BLaER1 treated with 17β-estradiol and CSF1 and Interleukin-3, amounts not matched to agents 10 nM and 100 nM (cell line): ENCODE measurements at regions not wholly inside any gene's neighbourhood (a gene's known extent, or its start where the extent isn't known, plus 50 kb on each side); places are given as distances from the start of the nearest gene placed in this dataset.

ENCODE experiments used
- H3K27ac ChIP-seq, 11 experiments: shearing (Covaris generic); formaldehyde crosslinking; 2 replicates each; pipeline ENCODE4 v1.8.1; 2022
- H3K27me3 ChIP-seq, 11 experiments: shearing (Covaris generic); formaldehyde crosslinking; 2 replicates each; pipeline ENCODE4 v1.8.1; 2022
- H3K36me3 ChIP-seq, 11 experiments: shearing (Covaris generic); formaldehyde crosslinking; 2 replicates each; pipeline ENCODE4 v1.8.1; 2022
- H3K4me1 ChIP-seq, 10 experiments: shearing (Covaris generic); formaldehyde crosslinking; 2 replicates each; pipeline ENCODE4 v1.8.1; 2022
- H3K4me2 ChIP-seq, 11 experiments: shearing (Covaris generic); formaldehyde crosslinking; 2 replicates each; pipeline ENCODE4 v1.8.1; 2022
- H3K4me3 ChIP-seq, 10 experiments: shearing (Covaris generic); formaldehyde crosslinking; 2 replicates each; pipeline ENCODE4 v1.8.1; 2022
- H3K9ac ChIP-seq, 11 experiments: shearing (Covaris generic); formaldehyde crosslinking; 2 replicates each; pipeline ENCODE4 v1.8.1; 2022
- H3K9me3 ChIP-seq, 11 experiments: shearing (Covaris generic); formaldehyde crosslinking; replicated peaks in 1 of 11; 2 replicates each; pipeline ENCODE4 v1.8.1; 2022
- H4K20me1 ChIP-seq, 11 experiments: shearing (Covaris generic); formaldehyde crosslinking; 2 replicates each; pipeline ENCODE4 v1.8.1; 2022
- Cebpa-rat ChIP-seq, 11 experiments: shearing (Covaris generic); IDR thresholded peaks; 2 replicates each; pipeline ENCODE4 v1.8.1; 2022

GRCh38 chr2:180196419-180196977 is 189.4 kb upstream of the CWC22 start:
- no peak overlapping the region for H3K9ac ChIP-seq
- no peaks in the 10 kb centered on the region for H3K36me3 ChIP-seq
- peak overlapping the region in 5 of 11 experiments; percentile 26 to 48 (median 29); a peak in 5 of 22 replicates for H3K4me2 ChIP-seq
- no peaks in the 10 kb centered on the region for H4K20me1 ChIP-seq
- H3K27me3 ChIP-seq = no peaks in the 10 kb centered on the region
- H3K27ac ChIP-seq = no peak overlapping the region
- H3K4me1 ChIP-seq = no peaks in the 10 kb centered on the region
- no peaks in the 10 kb centered on the region for H3K9me3 ChIP-seq
- no peak for TF ChIP-seq Cebpa-rat (IDR thresholded peaks at IDR 0.05)
- H3K4me3 ChIP-seq = no peak overlapping the region

- Histone ChIP-seq H3K27me3 (no peaks in the 10 kb centered on the region), H3K9ac (no peak overlapping the region), H3K4me1 (no peaks in the 10 kb centered on the region), H3K36me3 (no peaks in the 10 kb centered on the region), H3K9me3 (no peaks in the 10 kb centered on the region), H4K20me1 (no peaks in the 10 kb centered on the region), H3K4me3 (no peak overlapping the region), H3K4me2 (no peak overlapping the region), H3K27ac (no peak overlapping the region)
- TF ChIP-seq Cebpa-rat (IDR thresholded peaks at IDR 0.05) = no peak
Observed at GRCh38 chr2:180195847-180196246, 188.8 kb upstream of the CWC22 start.

DNA sequence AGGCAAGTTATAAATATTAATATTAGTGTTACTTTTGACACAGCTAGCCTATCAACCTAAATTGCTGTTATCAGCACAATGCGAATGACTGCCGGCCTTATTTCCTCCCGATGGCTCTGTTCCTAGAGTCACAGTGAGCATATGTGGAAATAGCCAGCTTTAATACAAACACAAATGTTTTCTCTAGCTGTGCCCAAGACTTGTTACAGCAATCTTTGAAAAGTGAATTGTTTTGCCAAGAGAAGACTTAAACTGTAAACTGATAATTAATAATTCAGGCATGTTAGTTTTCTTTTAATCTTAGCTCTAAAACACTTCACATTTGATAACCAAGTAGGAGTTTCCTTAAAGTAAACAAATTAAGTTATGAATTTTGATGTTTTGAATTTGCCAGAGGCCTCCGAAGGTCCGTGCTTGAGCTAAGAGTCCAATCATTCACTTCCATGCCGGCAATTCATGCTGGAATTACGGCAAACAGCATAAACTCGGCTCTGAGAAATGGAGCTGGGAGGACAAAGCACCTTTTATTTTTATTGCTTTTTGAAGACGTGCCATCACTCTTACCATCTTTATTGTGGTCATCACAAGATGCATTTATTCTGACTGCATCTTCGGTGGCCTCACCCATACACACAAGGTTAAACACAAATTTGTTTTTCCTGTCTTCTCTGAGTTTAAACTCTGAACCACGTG is 184.5 kb upstream of the CWC22 start:
- Histone ChIP-seq H3K9ac (no peak overlapping the region), H4K20me1 (no peaks in the 10 kb centered on the region), H3K27ac (no peak overlapping the region), H3K36me3 (no peaks in the 10 kb centered on the region), H3K4me1 (no peaks in the 10 kb centered on the region), H3K4me2 (no peak overlapping the region), H3K9me3 (no peaks in the 10 kb centered on the region), H3K4me3 (no peak overlapping the region), H3K27me3 (no peaks in the 10 kb centered on the region)
- TF ChIP-seq Cebpa-rat (IDR thresholded peaks at IDR 0.05) = no peak

DNA sequence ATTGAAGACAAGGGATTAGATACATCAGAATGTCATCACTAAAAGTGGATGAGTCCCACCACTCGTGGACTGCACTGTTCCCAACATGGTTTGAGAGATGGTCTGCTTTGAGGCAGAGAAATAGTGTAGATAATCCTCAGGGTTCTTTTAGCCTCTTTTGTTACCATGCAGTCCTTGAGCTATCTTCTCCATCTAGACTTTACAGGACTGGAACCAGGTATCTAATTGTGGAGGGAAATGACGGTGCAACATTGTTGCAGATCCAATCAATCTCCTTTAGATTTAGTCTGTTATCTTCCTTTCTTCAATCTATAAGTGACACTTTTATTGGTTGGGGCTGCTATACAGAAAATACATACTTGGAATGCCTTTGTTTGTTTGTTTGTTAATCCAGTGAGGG is 183.8 kb upstream of the CWC22 start:
- H3K9me3 ChIP-seq = no peaks in the 10 kb centered on the region
- H3K27ac ChIP-seq = no peak overlapping the region
- no peak for TF ChIP-seq Cebpa-rat (IDR thresholded peaks at IDR 0.05)
- H4K20me1 ChIP-seq = no peaks in the 10 kb centered on the region
- H3K4me3 ChIP-seq = no peak overlapping the region
- no peak overlapping the region for H3K9ac ChIP-seq
- H3K4me1 ChIP-seq = no peaks in the 10 kb centered on the region
- no peak overlapping the region for H3K4me2 ChIP-seq
- H3K36me3 ChIP-seq = no peaks in the 10 kb centered on the region
- no peaks in the 10 kb centered on the region for H3K27me3 ChIP-seq

DNA sequence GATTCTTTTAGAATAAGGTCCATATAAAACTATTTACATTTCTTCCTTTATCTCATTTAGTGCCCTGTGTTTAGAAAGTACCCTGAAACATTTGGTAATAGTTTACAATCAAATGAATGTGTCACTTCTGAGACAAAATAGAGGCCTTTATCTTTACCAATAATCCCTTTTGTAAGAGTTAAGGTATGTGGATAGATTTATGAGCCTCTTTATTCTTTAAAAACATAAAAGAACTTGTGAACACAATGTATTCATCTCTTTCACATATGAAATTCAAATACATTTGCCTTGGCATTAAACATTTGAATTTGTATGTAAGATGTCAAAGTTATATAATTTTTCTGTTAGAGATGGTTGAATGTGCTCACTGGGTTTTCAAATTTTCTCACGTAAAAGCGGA is 180.5 kb upstream of the CWC22 start:
- Histone ChIP-seq H4K20me1 (no peaks in the 10 kb centered on the region), H3K4me2 (no peak overlapping the region), H3K4me3 (no peak overlapping the region), H3K27me3 (no peaks in the 10 kb centered on the region), H3K36me3 (no peaks in the 10 kb centered on the region), H3K27ac (no peak overlapping the region), H3K9ac (no peak overlapping the region), H3K9me3 (no peaks in the 10 kb centered on the region), H3K4me1 (no peaks in the 10 kb centered on the region)
- no peak for TF ChIP-seq Cebpa-rat (IDR thresholded peaks at IDR 0.05)

- Histone ChIP-seq H4K20me1 (no peaks in the 10 kb centered on the region), H3K4me1 (no peaks in the 10 kb centered on the region), H3K4me3 (no peak overlapping the region), H3K36me3 (no peaks in the 10 kb centered on the region), H3K4me2 (no peak overlapping the region), H3K27ac (no peak overlapping the region), H3K9me3 (no peaks in the 10 kb centered on the region), H3K27me3 (no peaks in the 10 kb centered on the region), H3K9ac (no peak overlapping the region)
- TF ChIP-seq Cebpa-rat (IDR thresholded peaks at IDR 0.05) = no peak
Observed at GRCh38 chr2:180184506-180184905, 177.4 kb upstream of the CWC22 start.

GRCh38 chr2:180180511-180180910 is 173.4 kb upstream of the CWC22 start:
- Histone ChIP-seq H3K9ac (no peak overlapping the region), H3K4me3 (no peak overlapping the region), H3K9me3 (no peaks in the 10 kb centered on the region), H3K36me3 (no peaks in the 10 kb centered on the region), H3K4me1 (no peaks in the 10 kb centered on the region), H3K27me3 (no peaks in the 10 kb centered on the region), H3K4me2 (no peak overlapping the region), H4K20me1 (no peaks in the 10 kb centered on the region), H3K27ac (no peak overlapping the region)
- no peak for TF ChIP-seq Cebpa-rat (IDR thresholded peaks at IDR 0.05)

DNA sequence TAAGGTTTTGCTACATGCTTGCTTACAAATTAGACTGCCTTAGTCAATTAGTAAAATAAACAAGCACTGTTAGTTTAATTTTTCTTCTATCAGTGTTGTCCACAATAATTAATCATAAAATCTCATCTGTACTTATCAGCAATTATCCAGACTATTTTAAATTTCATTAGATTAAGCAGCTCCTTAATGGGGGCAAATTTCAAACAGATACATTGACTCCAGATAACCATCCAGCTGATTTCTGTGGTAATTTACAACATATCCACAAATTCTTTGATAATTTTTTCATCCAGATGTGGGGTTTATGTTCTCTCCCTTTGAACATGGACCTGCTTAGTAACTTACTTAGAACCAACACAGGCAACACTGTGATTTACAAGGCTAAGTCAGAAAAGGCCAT is 170.4 kb upstream of the CWC22 start:
- TF ChIP-seq Cebpa-rat (IDR thresholded peaks at IDR 0.05) = no peak
- H4K20me1 ChIP-seq = no peaks in the 10 kb centered on the region
- H3K4me1 ChIP-seq = no peaks in the 10 kb centered on the region
- H3K27me3 ChIP-seq = no peaks in the 10 kb centered on the region
- no peak overlapping the region for H3K9ac ChIP-seq
- no peak overlapping the region for H3K27ac ChIP-seq
- H3K36me3 ChIP-seq = no peaks in the 10 kb centered on the region
- H3K9me3 ChIP-seq = no peaks in the 10 kb centered on the region
- H3K4me3 ChIP-seq = no peak overlapping the region
- H3K4me2 ChIP-seq = no peak overlapping the region

GRCh38 chr2:180175736-180176135 is 168.6 kb upstream of the CWC22 start:
- peaks cover 0 to 1% (median under 1%) of the 10 kb centered on the region in 11 experiments; a peak in 5 of 22 replicates for H3K9me3 ChIP-seq
- no peaks in the 10 kb centered on the region for H3K4me1 ChIP-seq
- H3K4me3 ChIP-seq = no peak overlapping the region
- no peak overlapping the region for H3K9ac ChIP-seq
- no peaks in the 10 kb centered on the region for H3K27me3 ChIP-seq
- no peak overlapping the region for H3K4me2 ChIP-seq
- H4K20me1 ChIP-seq = no peaks in the 10 kb centered on the region
- no peaks in the 10 kb centered on the region for H3K36me3 ChIP-seq
- TF ChIP-seq Cebpa-rat (IDR thresholded peaks at IDR 0.05) = no peak
- H3K27ac ChIP-seq = no peak overlapping the region

DNA sequence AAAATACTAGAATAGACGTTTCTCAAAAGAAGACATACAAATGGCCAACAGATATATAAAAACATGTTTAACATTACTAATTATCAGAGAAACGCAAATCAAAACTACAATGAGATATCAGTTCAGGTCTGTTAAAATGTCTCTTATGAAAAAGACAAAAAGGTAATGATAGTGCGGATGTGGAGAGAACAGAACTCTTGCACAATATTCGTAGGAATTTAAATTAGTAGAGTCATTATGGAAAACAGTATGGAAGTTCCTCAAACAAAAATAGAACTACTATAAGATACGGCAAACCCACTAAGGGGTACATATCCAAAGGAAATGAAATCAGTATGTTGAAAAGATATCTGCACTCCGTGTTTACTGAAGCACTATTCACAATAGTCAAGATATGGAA is 167.5 kb upstream of the CWC22 start:
- Histone ChIP-seq H3K36me3 (no peaks in the 10 kb centered on the region; a peak in 1 of 22 replicates), H3K27ac (no peak overlapping the region), H3K4me2 (no peak overlapping the region), H3K4me3 (no peak overlapping the region), H3K4me1 (no peaks in the 10 kb centered on the region), H3K9ac (no peak overlapping the region), H3K9me3 (peaks cover 11 to 13% (median 12%) of the 10 kb centered on the region in 11 experiments), H3K27me3 (no peaks in the 10 kb centered on the region), H4K20me1 (no peaks in the 10 kb centered on the region)
- no peak for TF ChIP-seq Cebpa-rat (IDR thresholded peaks at IDR 0.05)
